ENCODE measurements at regions not wholly inside any gene's neighbourhood (a gene's known extent, or its start where the extent isn't known, plus 50 kb on each side); places are given as distances from the start of the nearest gene placed in this dataset.

DNA sequence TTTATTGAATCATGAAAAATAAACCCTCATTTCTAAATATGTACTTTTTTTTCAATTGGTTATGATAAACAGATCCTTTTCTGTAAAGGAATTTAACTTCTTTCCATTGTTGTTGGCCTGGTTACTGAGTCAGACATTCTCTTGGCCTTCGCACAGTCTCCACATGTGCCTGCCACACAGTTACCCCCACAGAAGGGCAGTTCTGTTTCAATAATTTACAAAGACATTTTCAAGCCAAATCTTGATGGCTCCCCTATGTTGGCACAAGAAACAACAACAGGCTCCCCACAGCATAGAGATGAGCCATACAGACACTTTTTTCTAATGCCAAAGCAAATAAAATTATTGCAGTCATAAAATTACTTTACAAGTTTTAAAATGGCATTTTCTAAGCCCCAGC lies 55.6 kb upstream of the BEND6 start:
- TF ChIP-seq EZH2 (IDR thresholded peaks at IDR 0.05; ENCODE audit: low read length) = no peak
- TF ChIP-seq, protein P1, sequence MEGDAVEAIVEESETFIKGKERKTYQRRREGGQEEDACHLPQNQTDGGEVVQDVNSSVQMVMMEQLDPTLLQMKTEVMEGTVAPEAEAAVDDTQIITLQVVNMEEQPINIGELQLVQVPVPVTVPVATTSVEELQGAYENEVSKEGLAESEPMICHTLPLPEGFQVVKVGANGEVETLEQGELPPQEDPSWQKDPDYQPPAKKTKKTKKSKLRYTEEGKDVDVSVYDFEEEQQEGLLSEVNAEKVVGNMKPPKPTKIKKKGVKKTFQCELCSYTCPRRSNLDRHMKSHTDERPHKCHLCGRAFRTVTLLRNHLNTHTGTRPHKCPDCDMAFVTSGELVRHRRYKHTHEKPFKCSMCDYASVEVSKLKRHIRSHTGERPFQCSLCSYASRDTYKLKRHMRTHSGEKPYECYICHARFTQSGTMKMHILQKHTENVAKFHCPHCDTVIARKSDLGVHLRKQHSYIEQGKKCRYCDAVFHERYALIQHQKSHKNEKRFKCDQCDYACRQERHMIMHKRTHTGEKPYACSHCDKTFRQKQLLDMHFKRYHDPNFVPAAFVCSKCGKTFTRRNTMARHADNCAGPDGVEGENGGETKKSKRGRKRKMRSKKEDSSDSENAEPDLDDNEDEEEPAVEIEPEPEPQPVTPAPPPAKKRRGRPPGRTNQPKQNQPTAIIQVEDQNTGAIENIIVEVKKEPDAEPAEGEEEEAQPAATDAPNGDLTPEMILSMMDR (optimal IDR thresholded peaks at IDR 0.05 in 1 of 3, IDR thresholded peaks at IDR 0.05 in 1 of 3, conservative IDR thresholded peaks at IDR 0.05 in 1 of 3; ENCODE audit: extremely low read depth in 1 of 3, insufficient read depth in 2 of 3, low read length in 3 of 3) = no peak
- Histone ChIP-seq H3K4me2 (ENCODE audit: control insufficient read depth, extremely low read depth, insufficient read depth, low read depth, low read length) (no peak overlapping the region), H3K27ac (ENCODE audit: control insufficient read depth, insufficient read depth, low read length) (no peak overlapping the region), H3K36me3 (ENCODE audit: control insufficient read depth in 2 of 2, extremely low read depth in 1 of 2, insufficient read depth in 2 of 2, low read length in 2 of 2) (peaks cover 3 to 5% of the 10 kb centered on the region in 2 experiments), H3K27me3 (ENCODE audit: control insufficient read depth, extremely low read depth, insufficient read depth, low read length) (no peaks in the 10 kb centered on the region), H3K9ac (ENCODE audit: control insufficient read depth, extremely low read depth, insufficient read depth, low read length) (no peak overlapping the region), H3K4me3 (ENCODE audit: control insufficient read depth in 2 of 3, extremely low read depth in 1 of 3, insufficient read depth in 2 of 3, low read depth in 1 of 3, low read length in 3 of 3) (no peak overlapping the region), H3K4me1 (ENCODE audit: control insufficient read depth, extremely low read depth, insufficient read depth, low read length) (peaks cover 3% of the 10 kb centered on the region), H3K79me2 (ENCODE audit: control insufficient read depth, insufficient read depth, low read length) (no peaks in the 10 kb centered on the region), H2AFZ (ENCODE audit: control insufficient read depth, low read length) (no peak overlapping the region), H3K9me3 (ENCODE audit: control insufficient read depth, low read depth, low read length) (no peaks in the 10 kb centered on the region), H4K20me1 (ENCODE audit: control insufficient read depth, extremely low read depth, insufficient read depth, low read length) (no peaks in the 10 kb centered on the region), H3K9me1 (ENCODE audit: control insufficient read depth, extremely low read depth, insufficient read depth, low read length) (no peaks in the 10 kb centered on the region)
- DNase-seq (ENCODE audit: low read depth, low spot score) (no peak), FAIRE-seq (no peak)
- dilution Hi-C loops (cut with MboI; ENCODE audit: extremely low pct_ligation_motif_present, low sequenced_read_pairs) = no loop called here

DNA sequence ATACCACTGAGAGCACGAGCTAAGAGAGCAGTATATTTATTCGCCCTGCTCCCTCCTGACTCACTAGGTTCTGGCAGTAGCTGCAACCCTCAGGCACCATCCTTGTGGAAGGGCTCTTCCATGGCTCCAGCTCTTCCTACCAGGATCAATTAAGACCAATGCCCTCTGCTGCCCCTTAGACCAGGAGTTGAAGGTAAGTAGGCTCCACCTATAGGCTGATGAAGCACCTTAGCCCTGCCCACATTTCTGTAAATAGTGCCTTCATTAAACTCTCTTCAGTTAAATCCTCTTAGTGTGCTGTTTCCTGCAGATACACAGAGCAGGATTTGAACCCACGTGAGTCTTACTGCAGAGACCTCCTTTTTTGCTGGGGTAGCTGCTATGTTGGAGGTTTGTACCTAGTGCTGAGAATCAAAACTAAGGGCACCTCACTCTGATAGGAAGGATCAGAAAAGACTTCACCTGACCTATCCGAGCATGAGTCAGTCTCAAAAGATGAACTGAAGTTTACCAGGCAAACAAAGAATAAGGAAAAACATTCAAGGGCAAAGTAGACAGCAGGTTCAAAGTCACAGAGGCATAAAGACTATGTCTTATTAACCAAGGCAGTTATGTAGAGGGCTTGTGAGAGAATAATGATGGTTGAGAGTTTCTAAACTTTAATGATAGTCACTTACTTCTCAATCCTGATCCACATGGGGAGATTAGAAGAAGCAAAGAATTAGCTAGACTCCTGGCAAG lies 56.9 kb upstream of the BEND6 start:
- H3K9me1 ChIP-seq (ENCODE audit: control insufficient read depth, extremely low read depth, insufficient read depth, low read length) = no peaks in the 10 kb centered on the region
- no peaks in the 10 kb centered on the region for H4K20me1 ChIP-seq (ENCODE audit: control insufficient read depth, extremely low read depth, insufficient read depth, low read length)
- dilution Hi-C loops (cut with MboI; ENCODE audit: extremely low pct_ligation_motif_present, low sequenced_read_pairs) = no loop called here
- no peaks in the 10 kb centered on the region for H3K27me3 ChIP-seq (ENCODE audit: control insufficient read depth, extremely low read depth, insufficient read depth, low read length)
- no peak overlapping the region for H3K4me2 ChIP-seq (ENCODE audit: control insufficient read depth, extremely low read depth, insufficient read depth, low read depth, low read length)
- no peaks in the 10 kb centered on the region for H3K79me2 ChIP-seq (ENCODE audit: control insufficient read depth, insufficient read depth, low read length)
- H3K9me3 ChIP-seq (ENCODE audit: control insufficient read depth, low read depth, low read length) = no peaks in the 10 kb centered on the region
- H3K27ac ChIP-seq (ENCODE audit: control insufficient read depth, insufficient read depth, low read length) = no peak overlapping the region
- no peaks in the 10 kb centered on the region for H3K4me1 ChIP-seq (ENCODE audit: control insufficient read depth, extremely low read depth, insufficient read depth, low read length)
- H3K9ac ChIP-seq (ENCODE audit: control insufficient read depth, extremely low read depth, insufficient read depth, low read length) = no peak overlapping the region
- no peak for FAIRE-seq
- TF ChIP-seq, protein P1 (optimal IDR thresholded peaks at IDR 0.05 in 1 of 3, IDR thresholded peaks at IDR 0.05 in 1 of 3, conservative IDR thresholded peaks at IDR 0.05 in 1 of 3; ENCODE audit: extremely low read depth in 1 of 3, insufficient read depth in 2 of 3, low read length in 3 of 3) = no peak
- no peak for TF ChIP-seq EZH2 (IDR thresholded peaks at IDR 0.05; ENCODE audit: low read length)
- H3K36me3 ChIP-seq (ENCODE audit: control insufficient read depth in 2 of 2, extremely low read depth in 1 of 2, insufficient read depth in 2 of 2, low read length in 2 of 2) = peaks cover 3 to 5% of the 10 kb centered on the region in 2 experiments
- no peak for DNase-seq (ENCODE audit: low read depth, low spot score)
- no peak overlapping the region for H3K4me3 ChIP-seq (ENCODE audit: control insufficient read depth in 2 of 3, extremely low read depth in 1 of 3, insufficient read depth in 2 of 3, low read depth in 1 of 3, low read length in 3 of 3)
- H2AFZ ChIP-seq (ENCODE audit: control insufficient read depth, low read length) = no peak overlapping the region
